BJ (cell line): ENCODE measurements at regions not wholly inside any gene's neighbourhood (a gene's known extent, or its start where the extent isn't known, plus 50 kb on each side); places are given as distances from the start of the nearest gene placed in this dataset.

ENCODE experiments used
- CTCF ChIA-PET: fragments of 350-600 bp; formaldehyde crosslinking; extraction: SDS; loops from one replicate; lab custom pipeline; 2021; ENCODE audit warnings: antibody characterized with exemption, inconsistent platforms; lab: Yijun Ruan, JAX
- POLR2A ChIA-PET: fragments of 300-600 bp; sonication (Branson Sonifier 250); formaldehyde crosslinking; extraction: SDS; loops from one replicate; lab custom pipeline; 2021; ENCODE audit warnings: antibody characterized with exemption; lab: Charles Lee
- DNase-seq: peaks from one replicate; pipeline ENCODE4 v3.0.0-alpha.2; 2011; ENCODE audit warnings: low read depth
- H3K27me3 ChIP-seq: 2 replicates; pipeline ENCODE4 v1.6.0; 2011; ENCODE audit warnings: low read length; ENCODE audit not compliant: control insufficient read depth, insufficient read depth
- H3K36me3 ChIP-seq: 2 replicates; pipeline ENCODE4 v1.5.1; 2011; ENCODE audit warnings: low read length; ENCODE audit not compliant: control insufficient read depth, insufficient read depth
- H3K4me3 ChIP-seq: 2 replicates; pipeline ENCODE4 v1.5.1; 2011; ENCODE audit warnings: low read depth, mild to moderate bottlenecking, control low read depth, low read length
- CTCF ChIP-seq: IDR thresholded peaks from 2 replicates; pipeline ENCODE4 v1.5.1; 2011; ENCODE audit warnings: low read depth, mild to moderate bottlenecking, control low read depth, inconsistent platforms, low read length, moderate library complexity; ENCODE audit not compliant: insufficient read depth

GRCh38 chr10:2048337-2048973 lies 311.1 kb upstream of the ADARB2 start:
- no peak for TF ChIP-seq CTCF
- no peaks in the 10 kb centered on the region for H3K27me3 ChIP-seq
- POLR2A ChIA-PET: no interaction called here
- CTCF ChIA-PET: no interaction called here
- H3K4me3 ChIP-seq: no peak overlapping the region
- DNase-seq: no peak
- no peaks in the 10 kb centered on the region for H3K36me3 ChIP-seq

DNA sequence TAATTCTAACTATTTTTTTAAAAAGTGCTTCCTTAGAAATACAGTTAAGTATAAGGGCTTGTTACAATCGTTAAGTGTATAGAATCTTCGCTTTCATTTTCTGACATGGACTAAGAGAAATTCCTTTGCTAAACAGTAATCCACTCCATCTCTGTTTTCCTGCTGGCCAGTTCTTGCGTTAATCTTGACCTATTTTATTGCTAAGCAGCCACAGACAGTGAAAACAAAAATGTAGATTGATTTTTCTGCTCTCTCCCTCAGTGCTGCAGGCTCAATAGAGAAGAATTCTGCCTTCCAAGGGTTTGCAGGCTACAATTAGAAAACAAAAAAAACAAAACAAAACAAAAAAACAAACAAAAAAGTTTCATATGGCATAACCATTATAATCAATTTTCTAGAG lies 310.4 kb upstream of the ADARB2 start:
- no peak overlapping the region for H3K4me3 ChIP-seq
- no peak for DNase-seq
- POLR2A ChIA-PET: no interaction called here
- TF ChIP-seq CTCF: no peak
- H3K27me3 ChIP-seq: no peaks in the 10 kb centered on the region
- no peaks in the 10 kb centered on the region for H3K36me3 ChIP-seq
- CTCF ChIA-PET: no interaction called here

DNA sequence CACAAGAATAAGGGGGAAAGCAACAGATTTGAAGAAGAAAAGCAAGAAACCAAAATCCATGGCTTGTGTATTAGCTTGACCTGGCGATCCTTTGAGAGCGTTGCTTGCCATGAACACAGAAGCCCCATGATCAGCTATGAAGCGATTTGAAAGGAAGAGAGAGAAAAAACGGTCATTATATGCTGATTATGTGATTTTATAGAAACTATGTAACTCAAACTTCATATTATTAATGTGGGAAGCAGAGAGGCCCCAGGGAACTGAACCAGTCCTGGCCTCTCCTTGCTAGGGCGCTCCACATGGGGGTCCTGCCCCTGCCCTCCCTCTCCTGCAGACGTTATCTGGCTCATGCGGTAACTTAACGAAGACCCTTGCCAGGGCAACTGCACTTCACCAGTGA lies 306.1 kb upstream of the ADARB2 start:
- POLR2A ChIA-PET: no interaction called here
- CTCF ChIA-PET: no interaction called here
- TF ChIP-seq CTCF: no peak
- Histone ChIP-seq H3K36me3 (no peaks in the 10 kb centered on the region), H3K4me3 (no peak overlapping the region), H3K27me3 (no peaks in the 10 kb centered on the region)
- no peak for DNase-seq

DNA sequence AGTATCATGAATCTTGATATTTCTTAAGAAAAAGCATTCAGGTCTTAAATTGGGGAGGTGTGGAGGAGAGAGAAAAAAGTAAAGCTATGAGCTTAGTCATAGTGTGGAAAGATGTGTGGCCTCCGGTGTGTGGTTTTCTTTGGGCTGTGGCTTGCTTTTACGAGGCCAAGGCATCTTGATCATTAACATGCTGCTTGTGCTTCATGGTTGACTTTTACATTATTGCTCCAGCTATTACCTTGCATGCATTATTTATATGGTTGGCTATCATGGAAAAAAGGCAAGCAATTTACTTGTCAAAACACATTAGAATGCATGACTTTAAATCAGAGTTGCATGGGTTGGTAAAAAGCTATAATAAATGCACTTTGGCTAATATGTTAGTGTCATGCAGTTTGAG lies 300.7 kb upstream of the ADARB2 start:
- no peaks in the 10 kb centered on the region for H3K27me3 ChIP-seq
- H3K36me3 ChIP-seq: no peaks in the 10 kb centered on the region
- DNase-seq: no peak
- no peak overlapping the region for H3K4me3 ChIP-seq
- TF ChIP-seq CTCF: no peak
- CTCF ChIA-PET: no interaction called here
- POLR2A ChIA-PET: no interaction called here

DNA sequence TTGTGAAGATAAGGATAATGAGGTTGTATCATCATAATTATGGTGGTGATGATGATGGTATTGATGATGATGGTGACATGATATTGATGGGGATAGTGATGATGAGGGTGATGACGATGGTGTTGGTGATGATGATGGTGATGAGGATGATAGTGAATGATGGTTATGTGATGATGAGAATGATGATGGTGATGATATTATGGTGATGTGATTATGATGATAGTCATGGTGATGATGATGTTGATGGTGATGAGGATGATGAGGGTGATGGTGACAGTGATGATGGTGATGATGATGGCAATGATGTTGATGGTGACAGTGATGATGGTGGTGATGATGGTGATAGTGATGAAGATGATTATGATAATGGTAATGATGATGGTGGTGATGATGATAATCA lies 299.9 kb upstream of the ADARB2 start:
- no peak for DNase-seq
- no peaks in the 10 kb centered on the region for H3K36me3 ChIP-seq
- TF ChIP-seq CTCF: no peak
- ChIA-PET POLR2A (no interaction called here), CTCF (no interaction called here)
- no peak overlapping the region for H3K4me3 ChIP-seq
- H3K27me3 ChIP-seq: no peaks in the 10 kb centered on the region
